ENCODE measurements at regions not wholly inside any gene's neighbourhood (a gene's known extent, or its start where the extent isn't known, plus 50 kb on each side); places are given as distances from the start of the nearest gene placed in this dataset.

GRCh38 chr5:174292348-174292747, 246.8 kb downstream of the NSG2 start:
- TF ChIP-seq CTCF (IDR thresholded peaks at IDR 0.05; ENCODE audit: poor library complexity) (no peak), EZH2 (IDR thresholded peaks at IDR 0.05; ENCODE audit: borderline replicate concordance) (no peak), EZH2phosphoT487 (IDR thresholded peaks at IDR 0.05; ENCODE audit: low read depth, severe bottlenecking, unreplicated experiment) (no peak)
